OCI-LY7 (cell line): ENCODE measurements at regions not wholly inside any gene's neighbourhood (a gene's known extent, or its start where the extent isn't known, plus 50 kb on each side); places are given as distances from the start of the nearest gene placed in this dataset.

Experiments
- BruUV-seq: library from RNA; stranded (reverse); fragments of 400-500 nt; replicated peaks from 2 replicates; lab custom pipeline; 2021; lab: Mats Ljungman, UMichigan
- CTCF ChIA-PET: fragments of 300-600 bp; sonication (Branson Sonifier 250); formaldehyde crosslinking; loops from one replicate; lab custom pipeline; 2022; ENCODE audit warnings: antibody characterized with exemption; ENCODE audit not compliant: unreplicated experiment; lab: Charles Lee
- POLR2A ChIA-PET: fragments of 300-600 bp; sonication (Branson Sonifier 250); formaldehyde crosslinking; loops from one replicate; lab custom pipeline; 2022; ENCODE audit warnings: antibody characterized with exemption; lab: Charles Lee
- DNase-seq: peaks from one replicate; pipeline ENCODE4 v3.0.0-alpha.2; 2015; ENCODE audit warnings: low spot score
- H2AFZ ChIP-seq: fragments of 200-600 bp; sonication (generic), shearing (Covaris generic); 2 replicates; pipeline ENCODE4 v1.6.1; 2014; ENCODE audit warnings: mild to moderate bottlenecking, antibody characterized with exemption, low read length, moderate library complexity
- H3K27ac ChIP-seq: fragments of 200-600 bp; sonication (generic); 2 replicates; pipeline ENCODE4 v1.5.1; 2014; ENCODE audit warnings: mixed run types, low read depth, mild to moderate bottlenecking, moderate library complexity, low read length, inconsistent platforms; ENCODE audit not compliant: poor library complexity, severe bottlenecking
- H3K36me3 ChIP-seq: fragments of 200-600 bp; sonication (generic); 2 replicates; pipeline ENCODE4 v1.6.1; 2014; ENCODE audit warnings: mild to moderate bottlenecking, antibody characterized with exemption, low read length, moderate library complexity, mixed read lengths; ENCODE audit not compliant: insufficient read depth
- H3K4me1 ChIP-seq: fragments of 200-600 bp; sonication (generic); 2 replicates; pipeline ENCODE4 v1.5.1; 2014; ENCODE audit warnings: mild to moderate bottlenecking, low read length; ENCODE audit not compliant: insufficient read depth, poor library complexity, severe bottlenecking
- H3K4me2 ChIP-seq: fragments of 200-600 bp; sonication (generic); 2 replicates; pipeline ENCODE4 v1.6.1; 2014; ENCODE audit warnings: mild to moderate bottlenecking, low read length
- H3K4me3 ChIP-seq: fragments of 200-600 bp; sonication (generic); 2 replicates; pipeline ENCODE4 v1.5.1; 2014; ENCODE audit warnings: mild to moderate bottlenecking, low read depth, low read length; ENCODE audit not compliant: poor library complexity, severe bottlenecking
- H3K79me2 ChIP-seq: fragments of 200-600 bp; sonication (generic); 2 replicates; pipeline ENCODE4 v1.6.1; 2016; ENCODE audit warnings: low read depth, mild to moderate bottlenecking, low read length, moderate library complexity, mixed read lengths; ENCODE audit not compliant: insufficient read depth
- H3K9me2 ChIP-seq: fragments of 200-600 bp; sonication (generic); 2 replicates; pipeline ENCODE4 v1.6.1; 2016; ENCODE audit warnings: mild to moderate bottlenecking, low read length, mixed read lengths; ENCODE audit not compliant: insufficient read depth
- H3K9me3 ChIP-seq: fragments of 200-600 bp; sonication (generic); 2 replicates; pipeline ENCODE4 v1.6.1; 2014; ENCODE audit warnings: mild to moderate bottlenecking, mixed run types, low read length, mixed read lengths
- H4K20me1 ChIP-seq: fragments of 200-600 bp; sonication (generic); 2 replicates; pipeline ENCODE4 v1.6.1; 2014; ENCODE audit warnings: mild to moderate bottlenecking, antibody characterized with exemption, low read length, moderate library complexity, mixed read lengths; ENCODE audit not compliant: insufficient read depth
- EZH2phosphoT487 ChIP-seq: fragments of 200-600 bp; sonication (generic); IDR thresholded peaks from 2 replicates; pipeline ENCODE4 v1.6.1; 2018; ENCODE audit warnings: low read depth, borderline replicate concordance, mild to moderate bottlenecking, mixed run types, antibody characterized with exemption, low read length, moderate library complexity, mixed read lengths
- intact Hi-C: fragments of 100-400 bp; cut with micrococcal nuclease; formaldehyde crosslinking; loops from one replicate; pipeline ENCODE4 v1.10.0; 2022; ENCODE audit not compliant: unreplicated experiment
- TF ChIP-seq, protein P1 (sequence below): fragments of 200-600 bp; sonication (generic); conservative IDR thresholded peaks from 2 replicates; pipeline ENCODE4 v1.5.1; 2014; ENCODE audit warnings: mild to moderate bottlenecking, antibody characterized with exemption, low read length, moderate library complexity, mixed read lengths

DNA sequence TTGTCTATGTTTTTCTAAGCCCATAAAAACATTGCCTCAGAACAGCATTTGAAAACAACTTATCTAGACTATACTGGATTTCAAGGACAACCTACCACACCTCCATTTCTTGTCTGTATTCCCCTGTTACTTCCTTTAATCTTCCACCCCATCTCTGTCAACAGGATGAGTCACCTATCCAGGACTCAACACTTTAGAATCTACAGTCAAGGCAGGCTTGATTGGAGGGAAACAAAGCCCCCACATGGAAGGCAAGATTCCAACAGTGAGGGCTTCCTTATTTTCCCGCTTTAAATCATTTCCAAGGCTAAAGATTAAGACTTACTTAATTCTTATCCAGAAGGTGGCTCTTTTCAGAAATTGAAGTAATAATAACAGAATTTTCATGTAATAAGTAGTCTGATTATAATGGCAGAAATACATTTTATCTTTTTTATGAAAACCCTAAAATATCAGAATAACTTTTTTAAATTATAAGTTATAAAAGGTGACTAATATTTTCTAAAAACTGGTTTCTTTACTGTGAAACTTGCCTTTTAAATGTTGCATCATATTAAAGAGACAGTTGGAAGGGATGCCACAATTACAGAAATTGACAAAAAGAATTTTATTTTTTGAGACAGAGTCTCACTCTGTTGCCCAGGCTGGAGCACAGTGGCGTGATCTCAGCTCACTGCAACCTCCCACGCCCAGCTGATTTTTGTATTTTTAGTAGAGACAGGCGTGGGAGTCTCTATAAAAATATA is 138.7 kb upstream of the CCDC150 start:
- H2AFZ ChIP-seq: no peak overlapping the region
- H3K4me1 ChIP-seq: no peaks in the 10 kb centered on the region
- H3K27ac ChIP-seq: no peak overlapping the region
- ChIA-PET CTCF (no interaction called here), POLR2A (interaction anchor here (0.6 kb wide), 1 partner anchor 735 kb away, joined by 3 read pairs; no protein-coding TSS in a partner anchor)
- intact Hi-C loops: no loop called here
- peaks cover 5% of the 10 kb centered on the region; the same call in 1 of the 2 replicates for H3K9me3 ChIP-seq
- no peaks in the 10 kb centered on the region for H3K9me2 ChIP-seq
- no peak for DNase-seq
- BruUV-seq: no TSS peak
- H3K36me3 ChIP-seq: no peaks in the 10 kb centered on the region
- H3K4me2 ChIP-seq: no peak overlapping the region
- no peaks in the 10 kb centered on the region for H3K79me2 ChIP-seq
- no peak overlapping the region for H3K4me3 ChIP-seq
- no peaks in the 10 kb centered on the region for H4K20me1 ChIP-seq
- no peak for TF ChIP-seq EZH2phosphoT487
- TF ChIP-seq, protein P1, sequence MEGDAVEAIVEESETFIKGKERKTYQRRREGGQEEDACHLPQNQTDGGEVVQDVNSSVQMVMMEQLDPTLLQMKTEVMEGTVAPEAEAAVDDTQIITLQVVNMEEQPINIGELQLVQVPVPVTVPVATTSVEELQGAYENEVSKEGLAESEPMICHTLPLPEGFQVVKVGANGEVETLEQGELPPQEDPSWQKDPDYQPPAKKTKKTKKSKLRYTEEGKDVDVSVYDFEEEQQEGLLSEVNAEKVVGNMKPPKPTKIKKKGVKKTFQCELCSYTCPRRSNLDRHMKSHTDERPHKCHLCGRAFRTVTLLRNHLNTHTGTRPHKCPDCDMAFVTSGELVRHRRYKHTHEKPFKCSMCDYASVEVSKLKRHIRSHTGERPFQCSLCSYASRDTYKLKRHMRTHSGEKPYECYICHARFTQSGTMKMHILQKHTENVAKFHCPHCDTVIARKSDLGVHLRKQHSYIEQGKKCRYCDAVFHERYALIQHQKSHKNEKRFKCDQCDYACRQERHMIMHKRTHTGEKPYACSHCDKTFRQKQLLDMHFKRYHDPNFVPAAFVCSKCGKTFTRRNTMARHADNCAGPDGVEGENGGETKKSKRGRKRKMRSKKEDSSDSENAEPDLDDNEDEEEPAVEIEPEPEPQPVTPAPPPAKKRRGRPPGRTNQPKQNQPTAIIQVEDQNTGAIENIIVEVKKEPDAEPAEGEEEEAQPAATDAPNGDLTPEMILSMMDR: no peak

DNA sequence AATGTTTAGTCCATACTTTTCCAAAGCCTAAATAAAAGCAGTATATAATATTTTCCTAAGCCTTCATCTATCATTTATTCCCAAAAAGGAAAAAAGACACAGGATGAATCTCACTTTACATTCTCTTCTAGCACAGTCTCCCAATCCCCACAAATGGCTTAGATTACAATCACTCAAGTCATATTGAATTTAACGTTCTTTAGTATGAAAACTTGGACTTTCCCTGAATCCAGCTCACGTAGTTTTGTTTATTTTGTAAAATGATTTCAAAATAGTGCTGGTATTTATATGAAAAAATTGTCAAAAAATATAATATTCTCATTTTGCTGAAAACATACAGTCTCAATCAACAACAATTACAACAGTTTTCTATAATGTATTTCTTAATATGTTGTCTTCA is 137.7 kb upstream of the CCDC150 start:
- no TSS peak for BruUV-seq
- intact Hi-C loops: no loop called here
- no peaks in the 10 kb centered on the region for H3K79me2 ChIP-seq

More for the DNA sequence above, 137.7 kb upstream of the CCDC150 start:
- no peaks in the 10 kb centered on the region for H4K20me1 ChIP-seq
- peaks cover 5% of the 10 kb centered on the region; the same call in 1 of the 2 replicates for H3K9me3 ChIP-seq
- no peak for DNase-seq
- H3K9me2 ChIP-seq: no peaks in the 10 kb centered on the region
- CTCF ChIA-PET: no interaction called here
- POLR2A ChIA-PET: interaction anchor here (0.5 kb wide), 1 partner anchor 367 kb away, joined by 7 read pairs; no protein-coding TSS in a partner anchor
- H3K4me2 ChIP-seq: no peak overlapping the region
- H3K36me3 ChIP-seq: no peaks in the 10 kb centered on the region
- no peak overlapping the region for H2AFZ ChIP-seq
- no peaks in the 10 kb centered on the region for H3K4me1 ChIP-seq
- TF ChIP-seq, protein P1: no peak
- no peak for TF ChIP-seq EZH2phosphoT487
- H3K27ac ChIP-seq: no peak overlapping the region
- no peak overlapping the region for H3K4me3 ChIP-seq
